Hepatocyte (in vitro differentiated cells): ENCODE measurements at regions not wholly inside any gene's neighbourhood (a gene's known extent, or its start where the extent isn't known, plus 50 kb on each side); places are given as distances from the start of the nearest gene placed in this dataset.

Experiments used
- DNase-seq: peaks from one replicate; pipeline ENCODE4 v3.0.0-alpha.2; 2016; ENCODE audit warnings: low spot score
- H2AFZ ChIP-seq: fragments of 200-600 bp; sonication (generic); 2 replicates; pipeline ENCODE4 v1.6.0; 2016; ENCODE audit warnings: antibody characterized with exemption, mild to moderate bottlenecking
- H3K27ac ChIP-seq: fragments of 200-600 bp; sonication (generic); 2 replicates; pipeline ENCODE4 v1.5.1; 2016; ENCODE audit warnings: mild to moderate bottlenecking
- H3K27me3 ChIP-seq: fragments of 200-600 bp; sonication (generic); 2 replicates; pipeline ENCODE4 v1.6.1; 2016
- H3K36me3 ChIP-seq: fragments of 200-600 bp; sonication (generic); replicated peaks from 2 replicates; pipeline ENCODE4 v1.5.1; 2016; ENCODE audit warnings: low read depth; ENCODE audit not compliant: insufficient read depth
- H3K4me1 ChIP-seq: fragments of 200-600 bp; sonication (generic); 2 replicates; pipeline ENCODE4 v1.5.1; 2016; ENCODE audit warnings: mild to moderate bottlenecking, moderate library complexity; ENCODE audit not compliant: insufficient read depth
- H3K4me2 ChIP-seq: fragments of 200-600 bp; sonication (generic); 2 replicates; pipeline ENCODE4 v1.6.0; 2016
- H3K4me3 ChIP-seq: fragments of 200-600 bp; sonication (generic); 2 replicates; pipeline ENCODE4 v1.5.1; 2016; ENCODE audit warnings: mild to moderate bottlenecking
- H3K79me2 ChIP-seq: fragments of 200-600 bp; sonication (generic); 2 replicates; pipeline ENCODE4 v1.6.0; 2017; ENCODE audit warnings: mild to moderate bottlenecking
- H3K9me2 ChIP-seq: fragments of 200-600 bp; sonication (generic); replicated peaks from 2 replicates; pipeline ENCODE4 v1.6.0; 2017; ENCODE audit warnings: mild to moderate bottlenecking; ENCODE audit not compliant: insufficient read depth
- H3K9me3 ChIP-seq: fragments of 200-600 bp; sonication (generic); 2 replicates; pipeline ENCODE4 v1.5.1; 2016; ENCODE audit warnings: low read depth, mild to moderate bottlenecking
- H4K20me1 ChIP-seq: fragments of 200-600 bp; sonication (generic); 2 replicates; pipeline ENCODE4 v1.6.0; 2016; ENCODE audit warnings: mild to moderate bottlenecking; ENCODE audit not compliant: insufficient read depth, poor library complexity, severe bottlenecking
- CTCF ChIP-seq: fragments of 200-600 bp; sonication (generic); IDR thresholded peaks from 2 replicates; pipeline ENCODE4 v1.5.1; 2016; ENCODE audit warnings: antibody characterized with exemption, mild to moderate bottlenecking; ENCODE audit not compliant: poor library complexity
- EZH2 ChIP-seq: fragments of 200-600 bp; sonication (generic); IDR thresholded peaks from 2 replicates; pipeline ENCODE4 v1.6.1; 2016; ENCODE audit warnings: antibody characterized with exemption, mild to moderate bottlenecking, borderline replicate concordance
- EZH2phosphoT487 ChIP-seq: fragments of 200-600 bp; sonication (generic); IDR thresholded peaks from one replicate; pipeline ENCODE4 v1.6.1; 2018; ENCODE audit warnings: antibody characterized with exemption, mild to moderate bottlenecking, low read depth, moderate library complexity; ENCODE audit not compliant: unreplicated experiment, severe bottlenecking
- WGBS: methylation state at CpG from one replicate; pipeline ENCODE4 v1.1.6; 2016; ENCODE audit warnings: low lambda C conversion rate; ENCODE audit errors: missing lambda C conversion rate; 5-methylcytosine and 5-hydroxymethylcytosine counted together

- H4K20me1 ChIP-seq, result no peaks in the 10 kb centered on the region
- H3K27ac ChIP-seq, result no peak overlapping the region
- no peaks in the 10 kb centered on the region for H3K36me3 ChIP-seq
- H3K4me2 ChIP-seq, result no peak overlapping the region
- no peak overlapping the region for H3K4me3 ChIP-seq
- DNase-seq, result no peak
- H2AFZ ChIP-seq, result no peak overlapping the region
- TF ChIP-seq CTCF (no peak), EZH2 (no peak), EZH2phosphoT487 (no peak)
- no peaks in the 10 kb centered on the region for H3K27me3 ChIP-seq
- H3K79me2 ChIP-seq, result no peaks in the 10 kb centered on the region
- no peaks in the 10 kb centered on the region for H3K9me3 ChIP-seq
- H3K9me2 ChIP-seq, result no peaks in the 10 kb centered on the region
- H3K4me1 ChIP-seq, result no peaks in the 10 kb centered on the region
- WGBS, result 94% methylated on average over 2 of the region's 2 CpGs
Observed at GRCh38 chr4:179552131-179552530, 2109.9 kb upstream of the AGA start.

- no peaks in the 10 kb centered on the region for H4K20me1 ChIP-seq
- H3K4me1 ChIP-seq, result no peaks in the 10 kb centered on the region
- no peak for TF ChIP-seq EZH2
- no peak for TF ChIP-seq CTCF
- TF ChIP-seq EZH2phosphoT487, result no peak
- H3K27me3 ChIP-seq, result no peaks in the 10 kb centered on the region
- WGBS, result 72% methylated on average over 4 of the region's 4 CpGs
- H3K27ac ChIP-seq, result no peak overlapping the region
- H3K36me3 ChIP-seq, result no peaks in the 10 kb centered on the region
- H3K4me3 ChIP-seq, result no peak overlapping the region
- no peaks in the 10 kb centered on the region for H3K79me2 ChIP-seq
- H3K4me2 ChIP-seq, result no peak overlapping the region
- H3K9me3 ChIP-seq, result no peaks in the 10 kb centered on the region
- DNase-seq, result no peak
- no peaks in the 10 kb centered on the region for H3K9me2 ChIP-seq
- no peak overlapping the region for H2AFZ ChIP-seq
Observed at GRCh38 chr4:179563741-179564140, 2121.5 kb upstream of the AGA start.

- Histone ChIP-seq H3K36me3 (no peaks in the 10 kb centered on the region), H3K9me2 (no peaks in the 10 kb centered on the region), H3K9me3 (no peaks in the 10 kb centered on the region), H2AFZ (no peak overlapping the region), H3K27ac (no peak overlapping the region), H3K4me2 (no peak overlapping the region), H4K20me1 (no peaks in the 10 kb centered on the region), H3K79me2 (no peaks in the 10 kb centered on the region), H3K4me3 (no peak overlapping the region), H3K27me3 (no peaks in the 10 kb centered on the region), H3K4me1 (no peaks in the 10 kb centered on the region)
- DNase-seq, result no peak
- 73% methylated on average over 2 of the region's 2 CpGs for WGBS
- TF ChIP-seq EZH2 (no peak), CTCF (no peak)
Observed at GRCh38 chr4:179569549-179569948, 2127.3 kb upstream of the AGA start.

GRCh38 chr4:179582164-179582905 is 2140.1 kb upstream of the AGA start:
- H3K4me1 ChIP-seq, result no peaks in the 10 kb centered on the region
- H3K4me2 ChIP-seq, result no peak overlapping the region
- no peak overlapping the region for H3K4me3 ChIP-seq
- no peaks in the 10 kb centered on the region for H3K9me2 ChIP-seq
- H3K9me3 ChIP-seq, result no peaks in the 10 kb centered on the region
- H3K36me3 ChIP-seq, result no peaks in the 10 kb centered on the region
- H3K79me2 ChIP-seq, result no peaks in the 10 kb centered on the region
- no peaks in the 10 kb centered on the region for H3K27me3 ChIP-seq
- H2AFZ ChIP-seq, result no peak overlapping the region
- no peak for TF ChIP-seq CTCF
- no peak for TF ChIP-seq EZH2
- no peak for TF ChIP-seq EZH2phosphoT487
- no peak for DNase-seq
- no peaks in the 10 kb centered on the region for H4K20me1 ChIP-seq
- 68% methylated on average over 3 of the region's 3 CpGs for WGBS
- no peak overlapping the region for H3K27ac ChIP-seq
